Breast epithelium (tissue), 3 donors: ENCODE measurements at regions not wholly inside any gene's neighbourhood (a gene's known extent, or its start where the extent isn't known, plus 50 kb on each side); places are given as distances from the start of the nearest gene placed in this dataset.
"Not testable (repeated sequence)": the region's sequence is repeated elsewhere in the genome, so short reads cannot be mapped to it uniquely, and the experiment has no call there.

Source experiments
- CTCF ChIP-seq, 3 donors: fragments of 450-650 bp; IDR thresholded peaks; one replicate each; pipeline ENCODE4 v1.5.1; 2016 to 2017; ENCODE audit warnings: antibody characterized with exemption in 3 of 3, mild to moderate bottlenecking in 3 of 3, moderate library complexity in 3 of 3
- POLR2A ChIP-seq: fragments of 450-650 bp; IDR thresholded peaks from one replicate; pipeline ENCODE4 v1.6.1; 2016; ENCODE audit warnings: antibody characterized with exemption, mild to moderate bottlenecking, moderate library complexity
- POLR2AphosphoS5 ChIP-seq, 3 donors: sonication (generic); formaldehyde crosslinking; IDR thresholded peaks; one replicate each; pipeline ENCODE4 v1.6.1; 2017; ENCODE audit warnings: antibody characterized with exemption in 3 of 3

GRCh38 chr2:111569356-111570199 is 314.4 kb downstream of the ANAPC1 start:
- TF ChIP-seq CTCF (IDR thresholded peaks at IDR 0.05); POLR2A; POLR2AphosphoS5 (IDR thresholded peaks at IDR 0.05): not testable (repeated sequence)
